Natural killer cell (primary cell): ENCODE measurements at regions not wholly inside any gene's neighbourhood (a gene's known extent, or its start where the extent isn't known, plus 50 kb on each side); places are given as distances from the start of the nearest gene placed in this dataset.

Experiments used
- ATAC-seq, 3 donors: fragments of 150-1000 bp in 2 of 3; fragments of 200-7000 bp in 1 of 3; cut with Tn5 transposase; 1 replicate in 1 of 3; 2 replicates in 2 of 3; pipeline ENCODE4 v1.10.0; 2021; ENCODE audit warnings: mild to moderate bottlenecking in 2 of 3, moderate library complexity in 2 of 3
- DNase-seq, 2 donors: peaks; one replicate each; pipeline versions ENCODE4 v3.0.0 to v3.0.0-alpha.2; 2013 to 2021; ENCODE audit warnings: mixed read lengths in 1 of 2
- H3K27ac ChIP-seq: one replicate; pipeline ENCODE4 v1.5.1; 2013; ENCODE audit warnings: mild to moderate bottlenecking, low read length
- H3K27me3 ChIP-seq: one replicate; pipeline ENCODE4 v1.6.1; 2013; ENCODE audit warnings: low read length; ENCODE audit not compliant: control insufficient read depth, insufficient read depth
- H3K36me3 ChIP-seq: one replicate; pipeline ENCODE4 v1.6.1; 2013; ENCODE audit warnings: low read length; ENCODE audit not compliant: control insufficient read depth, insufficient read depth
- H3K4me1 ChIP-seq: one replicate; pipeline ENCODE4 v1.6.1; 2013; ENCODE audit warnings: low read length; ENCODE audit not compliant: control insufficient read depth, insufficient read depth
- H3K4me3 ChIP-seq: one replicate; pipeline ENCODE4 v1.5.1; 2013; ENCODE audit warnings: low read length
- H3K9me3 ChIP-seq: one replicate; pipeline ENCODE4 v1.6.1; 2013; ENCODE audit warnings: low read length; ENCODE audit not compliant: control insufficient read depth, insufficient read depth
- H3K27ac Mint-ChIP-seq, 2 donors: one replicate each; pipeline ENCODE4 v1.8.0; 2022; ENCODE audit warnings: mild to moderate bottlenecking in 2 of 2, mixed read lengths in 2 of 2, moderate library complexity in 1 of 2
- H3K27me3 Mint-ChIP-seq, 2 donors: one replicate each; pipeline ENCODE4 v1.8.0; 2022; ENCODE audit warnings: low read depth in 2 of 2, mixed read lengths in 2 of 2
- H3K36me3 Mint-ChIP-seq: one replicate; pipeline ENCODE4 v1.8.0; 2022; ENCODE audit warnings: mixed read lengths
- H3K4me1 Mint-ChIP-seq, 2 donors: one replicate each; pipeline ENCODE4 v1.8.0; 2022; ENCODE audit warnings: mixed read lengths in 2 of 2
- H3K4me3 Mint-ChIP-seq: one replicate; pipeline ENCODE4 v1.8.0; 2022; ENCODE audit warnings: mild to moderate bottlenecking, moderate library complexity, mixed read lengths
- H3K9me3 Mint-ChIP-seq, 2 donors: one replicate each; pipeline ENCODE4 v1.8.0; 2022; ENCODE audit warnings: mixed read lengths in 2 of 2
- CTCF ChIP-seq: fragments of 200-600 bp; IDR thresholded peaks from one replicate; pipeline ENCODE4 v1.8.0; 2022; ENCODE audit warnings: antibody characterized with exemption
- WGBS: methylation state at CpG from one replicate; pipeline ENCODE4 v1.1.7; 2013; ENCODE audit warnings: missing lambda C conversion rate; ENCODE audit not compliant: insufficient coverage; 5-methylcytosine and 5-hydroxymethylcytosine counted together
- intact Hi-C: fragments of 100-400 bp; cut with micrococcal nuclease; formaldehyde crosslinking; loops from one replicate; pipeline ENCODE4 v1.14.2; 2022

- no peak overlapping the region for H3K4me3 ChIP-seq
- no peak overlapping the region for H3K4me3 Mint-ChIP-seq
Measured at GRCh38 chr13:78325585-78325984, 277.8 kb downstream of the POU4F1 start.

DNA sequence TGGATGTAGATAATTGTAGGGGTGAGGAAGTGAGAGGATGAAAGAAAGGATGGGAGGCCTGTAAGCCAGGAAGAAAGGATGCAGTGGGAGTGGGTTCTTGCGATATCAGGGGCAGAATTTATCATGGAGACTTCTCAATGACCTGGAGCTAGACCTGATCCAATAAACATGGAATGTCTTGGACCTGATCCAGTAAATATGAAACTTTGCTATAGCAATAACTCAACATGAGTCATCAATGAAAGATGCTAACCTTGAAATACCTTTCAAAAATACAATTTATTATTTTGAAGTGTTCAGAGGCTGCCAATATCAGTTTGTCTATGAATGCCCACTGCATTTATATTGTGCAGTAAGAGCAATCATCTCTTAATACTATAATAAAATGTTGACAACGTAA, 279.5 kb downstream of the POU4F1 start:
- intact Hi-C loops, result no loop called here
- Histone ChIP-seq H3K4me1 (no peaks in the 10 kb centered on the region), H3K36me3 (no peaks in the 10 kb centered on the region), H3K4me3 (no peak overlapping the region), H3K27me3 (no peaks in the 10 kb centered on the region), H3K27ac (no peak overlapping the region), H3K9me3 (no peaks in the 10 kb centered on the region)
- no peak overlapping the region for H3K4me3 Mint-ChIP-seq
- DNase-seq (no peak), ATAC-seq (no peak)
- WGBS, result 78% methylated on average over 1 of the region's 2 CpGs
- no peak overlapping the region for H3K27ac Mint-ChIP-seq
- no peaks in the 10 kb centered on the region for H3K36me3 Mint-ChIP-seq
- H3K9me3 Mint-ChIP-seq, result peaks cover 3 to 5% of the 10 kb centered on the region in 2 donors
- H3K27me3 Mint-ChIP-seq, result no peaks in the 10 kb centered on the region
- no peak for TF ChIP-seq CTCF
- no peaks in the 10 kb centered on the region for H3K4me1 Mint-ChIP-seq

More at GRCh38 chr13:78325585-78325984, 277.8 kb downstream of the POU4F1 start:
- Histone ChIP-seq H3K4me1 (no peaks in the 10 kb centered on the region), H3K27me3 (no peaks in the 10 kb centered on the region), H3K9me3 (no peaks in the 10 kb centered on the region), H3K27ac (no peak overlapping the region), H3K36me3 (no peaks in the 10 kb centered on the region)
- no peak for TF ChIP-seq CTCF
- DNase-seq (no peak), ATAC-seq (no peak)
- H3K27ac Mint-ChIP-seq, result no peak overlapping the region
- H3K27me3 Mint-ChIP-seq, result no peaks in the 10 kb centered on the region
- H3K36me3 Mint-ChIP-seq, result no peaks in the 10 kb centered on the region
- peaks cover 3 to 5% of the 10 kb centered on the region in 2 donors for H3K9me3 Mint-ChIP-seq
- intact Hi-C loops, result no loop called here
- no peaks in the 10 kb centered on the region for H3K4me1 Mint-ChIP-seq
- 86% methylated on average over 1 of the region's 1 CpG for whole genome bisulfite sequencing

DNA sequence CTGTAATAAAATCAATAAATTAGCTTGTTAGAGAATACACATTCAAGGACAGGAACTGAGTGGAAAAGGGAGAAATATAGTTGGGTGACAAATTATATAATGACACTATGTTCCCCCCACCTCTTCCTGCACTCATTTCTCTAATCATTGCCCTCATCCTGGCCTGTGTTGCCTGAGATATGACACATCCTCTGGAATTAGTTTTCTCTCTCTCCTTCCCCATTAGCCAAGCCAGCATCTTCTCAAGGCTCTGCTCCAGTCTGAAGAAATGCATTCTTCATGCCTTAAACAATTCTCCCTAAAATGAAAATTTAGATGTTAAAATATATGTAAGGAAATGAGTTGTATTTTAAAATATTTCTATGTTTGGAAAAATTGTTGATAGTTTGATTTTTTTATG, 280.3 kb downstream of the POU4F1 start:
- Mint-ChIP-seq H3K27me3 (no peaks in the 10 kb centered on the region), H3K4me1 (no peaks in the 10 kb centered on the region), H3K27ac (no peak overlapping the region), H3K4me3 (no peak overlapping the region), H3K9me3 (peaks cover 0 to 4% of the 10 kb centered on the region in 2 donors), H3K36me3 (no peaks in the 10 kb centered on the region)
- TF ChIP-seq CTCF, result no peak
- DNase-seq, result no peak
- Histone ChIP-seq H3K9me3 (no peaks in the 10 kb centered on the region), H3K4me1 (no peaks in the 10 kb centered on the region), H3K36me3 (no peaks in the 10 kb centered on the region), H3K4me3 (no peak overlapping the region), H3K27ac (no peak overlapping the region), H3K27me3 (no peaks in the 10 kb centered on the region)
- ATAC-seq, result no peak
- intact Hi-C loops, result no loop called here

DNA sequence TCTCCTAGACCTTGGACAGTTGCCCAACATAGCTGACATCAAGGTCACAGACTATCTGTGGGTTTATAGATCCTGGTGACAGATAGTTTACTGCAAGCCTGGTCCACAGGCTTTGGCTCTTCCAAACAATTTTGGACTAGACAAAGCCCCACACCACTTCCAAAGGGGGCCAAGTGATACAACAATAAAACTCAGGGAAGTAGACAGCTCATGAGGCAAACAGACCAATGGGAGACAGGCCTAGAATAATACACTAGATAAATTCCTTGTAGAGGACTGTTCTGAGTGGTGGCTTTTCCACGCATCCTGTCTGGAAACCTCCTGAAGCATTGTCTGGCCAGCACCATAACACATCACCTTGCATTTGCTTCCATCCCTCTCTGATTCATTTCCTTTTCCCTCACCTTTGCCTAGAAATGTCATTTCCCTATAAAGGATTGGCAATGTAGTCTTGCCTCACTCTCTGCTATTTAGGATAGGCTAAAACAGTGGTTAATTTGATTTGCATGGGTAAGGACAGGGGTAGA, 284.2 kb downstream of the POU4F1 start:
- no peaks in the 10 kb centered on the region for H3K4me1 Mint-ChIP-seq
- no peak overlapping the region for H3K4me3 Mint-ChIP-seq
- H3K4me3 ChIP-seq, result no peak overlapping the region
- H3K27me3 Mint-ChIP-seq, result no peaks in the 10 kb centered on the region
- WGBS, result 83% methylated on average over 1 of the region's 1 CpG
- H3K27ac Mint-ChIP-seq, result no peak overlapping the region
- no peaks in the 10 kb centered on the region for H3K36me3 ChIP-seq
- ATAC-seq (no peak), DNase-seq (no peak)
- H3K9me3 ChIP-seq, result no peaks in the 10 kb centered on the region
- H3K27ac ChIP-seq, result no peak overlapping the region
- H3K36me3 Mint-ChIP-seq, result no peaks in the 10 kb centered on the region
- TF ChIP-seq CTCF, result no peak
- intact Hi-C loops, result no loop called here
- H3K27me3 ChIP-seq, result no peaks in the 10 kb centered on the region
- H3K9me3 Mint-ChIP-seq, result peaks cover 0 to 4% of the 10 kb centered on the region in 2 donors
- H3K4me1 ChIP-seq, result no peaks in the 10 kb centered on the region
